ENCODE measurements at regions not wholly inside any gene's neighbourhood (a gene's known extent, or its start where the extent isn't known, plus 50 kb on each side); places are given as distances from the start of the nearest gene placed in this dataset.

GRCh38 chr2:89851583-89851905 is 1160.1 kb downstream of the RPIA start:
- TF ChIP-seq SMC3 (conservative IDR thresholded peaks at IDR 0.05; ENCODE audit: poor library complexity) (no peak), CTCF (IDR thresholded peaks at IDR 0.05; ENCODE audit: poor library complexity, severe bottlenecking) (no peak)
